Superior temporal gyrus (tissue), 1 donor: ENCODE measurements at regions not wholly inside any gene's neighbourhood (a gene's known extent, or its start where the extent isn't known, plus 50 kb on each side); places are given as distances from the start of the nearest gene placed in this dataset.
"Not testable (repeated sequence)": the region's sequence is repeated elsewhere in the genome, so short reads cannot be mapped to it uniquely, and the experiment has no call there.

ENCODE experiments used
- DNase-seq: peaks from one replicate; pipeline ENCODE4 v3.0.0-alpha.2; 2016; ENCODE audit errors: extremely low spot score

DNA sequence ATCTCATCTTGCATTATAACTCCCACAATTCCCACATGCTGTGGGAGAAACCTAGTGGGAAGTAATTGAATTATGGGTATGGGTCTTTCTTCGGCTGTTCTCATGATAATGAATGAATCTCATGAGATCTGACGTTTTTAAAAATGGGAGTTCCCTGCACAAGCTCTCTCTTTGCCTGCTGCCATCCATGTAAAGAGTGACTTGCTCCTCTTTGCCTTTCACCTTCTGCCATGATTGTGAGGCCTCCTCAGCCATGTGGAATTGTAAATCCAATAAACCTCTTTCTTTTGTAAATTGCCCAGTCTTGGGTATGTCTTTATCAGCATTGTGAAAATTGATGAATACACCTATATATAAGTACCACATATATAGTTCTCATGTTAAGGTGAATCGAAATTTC, 961.7 kb upstream of the COX7C start:
- no peak for DNase-seq

GRCh38 chr5:85657328-85657727, 960.4 kb upstream of the COX7C start:
- DNase-seq: not testable (repeated sequence)

DNA sequence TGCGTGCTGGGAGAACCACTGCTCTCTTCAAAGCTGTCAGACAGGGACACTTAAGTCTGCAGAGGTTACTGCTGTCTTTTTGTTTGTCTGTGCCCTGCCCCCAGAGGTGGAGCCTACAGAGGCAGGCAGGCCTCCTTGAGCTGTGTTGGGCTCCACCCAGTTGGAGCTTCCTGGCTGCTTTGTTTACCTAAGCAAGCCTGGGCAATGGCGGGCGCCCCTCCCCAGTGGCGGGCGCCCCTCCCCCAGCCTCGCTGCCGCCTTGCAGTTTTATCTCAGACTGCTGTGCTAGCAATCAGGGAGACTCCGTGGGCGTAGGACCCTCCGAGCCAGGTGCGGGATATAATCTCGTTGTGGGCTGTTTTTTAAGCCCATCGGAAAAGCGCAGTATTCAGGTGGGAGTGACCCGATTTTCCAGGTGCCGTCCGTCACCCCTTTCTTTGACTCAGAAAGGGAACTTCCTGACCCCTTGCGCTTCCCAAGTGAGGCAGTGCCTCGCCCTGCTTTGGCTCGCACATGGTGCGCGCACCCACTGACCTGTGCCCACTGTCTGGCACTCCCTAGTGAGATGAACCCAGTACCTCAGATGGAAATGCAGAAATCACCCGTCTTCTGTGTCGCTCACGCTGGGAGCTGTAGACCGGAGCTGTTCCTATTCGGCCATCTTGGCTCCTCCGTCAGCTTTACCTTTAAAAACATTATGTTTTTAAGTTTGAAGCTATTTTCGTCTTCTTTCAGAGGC, 954.6 kb upstream of the COX7C start:
- DNase-seq: not testable (repeated sequence)

- DNase-seq: no peak
Measured at GRCh38 chr5:85663708-85664031, 954.1 kb upstream of the COX7C start.

GRCh38 chr5:85670417-85670816, 947.3 kb upstream of the COX7C start:
- DNase-seq: no peak

- no peak for DNase-seq
Measured at GRCh38 chr5:85671223-85671970, 946.3 kb upstream of the COX7C start.

DNA sequence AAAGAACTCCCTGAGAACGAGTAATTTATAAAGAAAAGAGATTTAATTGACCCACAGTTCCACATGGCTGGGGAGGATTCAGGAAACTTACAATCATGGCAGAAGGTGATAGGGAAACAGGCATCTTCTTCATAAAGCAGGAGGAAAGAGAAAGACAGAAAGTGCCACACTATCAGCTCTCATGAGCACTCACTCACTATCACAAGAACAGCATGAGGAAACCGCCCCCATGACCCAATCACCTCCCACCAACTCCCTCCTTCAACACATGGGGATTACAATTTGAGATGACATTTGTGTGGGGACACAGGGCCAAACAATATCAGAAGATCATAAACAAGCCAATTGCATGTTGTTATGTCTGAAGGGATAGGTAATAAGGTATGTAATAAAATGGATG, 935.9 kb upstream of the COX7C start:
- no peak for DNase-seq

GRCh38 chr5:85684351-85684750, 933.4 kb upstream of the COX7C start:
- DNase-seq: no peak

- no peak for DNase-seq
Measured at GRCh38 chr5:85703296-85703695, 914.4 kb upstream of the COX7C start.

GRCh38 chr5:85709728-85710127, 908.0 kb upstream of the COX7C start:
- no peak for DNase-seq

DNA sequence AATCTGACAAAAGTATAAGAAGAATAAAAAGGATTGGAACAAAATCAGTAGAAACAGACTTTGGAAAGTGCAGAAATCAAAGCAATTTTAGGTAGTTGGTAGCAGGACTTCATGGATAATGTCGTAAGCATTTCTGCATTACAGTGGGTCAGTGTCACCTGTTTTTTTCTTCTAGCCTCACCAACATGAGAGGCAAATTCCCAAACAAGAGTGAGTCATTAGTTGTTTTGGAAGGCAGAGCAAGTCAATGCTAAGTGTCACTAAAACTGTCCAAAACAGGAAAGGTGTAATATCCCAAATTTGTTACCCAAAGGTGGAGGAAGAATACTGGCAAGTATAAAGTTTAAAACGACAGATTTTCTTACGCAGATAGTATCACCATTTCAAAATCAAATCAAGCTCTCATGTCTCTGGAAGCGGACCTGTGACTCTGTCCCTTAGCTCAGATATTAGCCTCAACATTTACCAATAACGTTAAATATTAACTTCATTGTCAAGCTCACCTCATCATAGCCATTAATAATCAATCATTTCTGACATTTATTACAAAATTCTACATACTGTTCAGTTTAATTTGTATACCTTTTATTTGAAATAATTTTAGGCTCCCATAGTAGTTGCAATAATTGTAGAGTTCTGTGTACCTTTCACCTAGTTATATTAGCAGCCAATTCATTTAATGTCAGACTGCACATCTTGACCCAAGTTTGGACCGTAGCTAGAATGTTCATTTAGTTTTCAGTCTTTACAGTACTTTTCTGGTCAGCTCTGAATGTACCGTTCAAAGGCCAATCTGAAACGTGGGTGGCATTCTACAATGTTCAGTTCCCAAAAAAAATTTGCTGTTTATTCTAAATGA, 901.2 kb upstream of the COX7C start:
- no peak for DNase-seq

DNA sequence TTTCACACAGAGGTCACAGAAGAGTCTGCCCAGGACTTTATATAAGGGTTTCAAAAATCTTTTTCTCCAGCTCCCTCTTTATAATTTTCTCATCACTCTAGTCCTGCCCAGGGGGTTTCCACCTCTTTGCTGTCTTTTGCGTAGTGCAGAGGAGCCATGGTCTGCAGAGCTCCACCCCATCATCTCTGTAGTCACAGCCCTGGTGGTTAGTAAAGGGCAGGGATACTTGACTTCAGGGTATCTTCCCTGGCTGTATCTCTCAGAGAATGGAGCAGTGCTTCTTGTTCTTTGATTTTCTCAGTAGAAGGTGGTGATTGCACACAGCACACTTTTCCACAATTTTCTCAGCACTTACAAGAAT, 900.6 kb upstream of the COX7C start:
- no peak for DNase-seq

DNA sequence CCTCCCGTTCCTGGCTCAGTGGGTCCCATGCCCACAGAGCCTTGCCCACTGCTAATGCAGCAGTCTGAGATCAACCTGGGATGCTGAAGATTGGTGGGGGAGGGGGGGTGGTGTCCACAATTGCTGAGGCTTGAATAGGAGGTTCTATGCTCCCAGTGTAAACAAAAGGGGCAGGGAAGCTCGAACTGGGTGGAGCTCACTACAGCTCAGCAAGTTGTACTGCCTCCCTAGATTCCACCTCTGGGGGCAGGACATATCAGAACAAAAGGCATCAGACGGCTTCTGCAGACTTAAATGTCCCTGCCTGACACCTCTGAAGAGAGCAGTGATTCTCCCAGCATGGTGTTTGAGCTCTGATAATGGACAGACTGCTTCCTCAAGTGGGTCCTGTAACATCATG, 885.6 kb upstream of the COX7C start:
- no peak for DNase-seq

GRCh38 chr5:85741972-85742371, 875.8 kb upstream of the COX7C start:
- DNase-seq: no peak

DNA sequence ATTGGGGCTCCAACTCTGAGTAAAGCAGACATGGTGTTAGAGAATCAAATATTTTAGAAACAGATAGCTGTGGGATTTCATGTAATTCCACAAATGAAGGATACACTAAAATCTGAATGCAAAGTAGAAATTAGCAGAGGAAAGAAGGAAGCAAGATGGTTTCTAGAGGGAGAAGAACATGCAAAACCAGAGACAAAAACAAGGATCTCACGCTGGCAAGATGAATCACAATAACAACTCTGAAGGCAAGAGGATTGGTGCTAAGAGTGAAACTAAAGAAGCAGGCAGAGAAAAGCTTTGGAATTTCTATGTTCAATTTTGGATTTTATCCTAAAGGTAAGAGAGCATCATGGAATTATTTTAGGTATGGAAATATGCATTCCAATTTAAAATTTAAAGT, 857.2 kb upstream of the COX7C start:
- no peak for DNase-seq

DNA sequence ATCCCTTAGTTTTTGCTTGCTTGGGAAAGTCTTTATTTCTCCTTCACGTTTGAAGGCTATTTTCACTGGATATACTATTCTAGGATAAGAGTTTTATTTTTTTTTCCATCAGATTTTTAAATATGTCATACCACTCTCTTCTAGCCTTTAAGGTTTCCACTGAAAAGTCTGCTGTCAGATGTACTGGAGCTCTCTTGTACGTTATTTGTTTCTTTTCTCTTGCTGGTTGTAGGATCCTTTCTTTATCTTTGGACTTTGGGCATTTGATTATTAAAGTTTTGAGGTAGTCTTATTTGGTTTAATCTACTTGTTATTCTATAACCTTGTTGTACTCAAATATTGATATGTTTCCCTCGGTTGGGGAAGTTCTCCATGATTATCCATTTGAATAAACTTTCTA, 848.4 kb upstream of the COX7C start:
- DNase-seq: no peak

DNA sequence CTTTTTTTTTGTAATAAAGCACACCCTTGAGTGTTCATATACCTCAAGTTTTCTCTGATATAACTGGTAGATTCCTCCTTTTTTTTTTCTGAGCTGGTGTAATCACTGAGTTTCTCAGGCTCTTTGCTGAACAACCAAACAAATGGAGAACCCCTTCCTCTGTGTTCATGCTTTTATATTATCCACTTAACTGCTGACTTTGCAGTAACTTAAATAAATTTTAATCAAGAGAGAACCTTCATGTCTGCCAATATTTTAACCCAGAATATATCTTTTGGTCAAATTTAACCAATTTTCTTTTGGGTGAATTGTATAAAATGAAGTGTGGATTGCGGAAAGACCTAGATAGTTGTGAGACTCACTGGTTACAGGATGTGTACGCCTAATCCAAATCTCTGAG, 833.0 kb upstream of the COX7C start:
- DNase-seq: no peak

DNA sequence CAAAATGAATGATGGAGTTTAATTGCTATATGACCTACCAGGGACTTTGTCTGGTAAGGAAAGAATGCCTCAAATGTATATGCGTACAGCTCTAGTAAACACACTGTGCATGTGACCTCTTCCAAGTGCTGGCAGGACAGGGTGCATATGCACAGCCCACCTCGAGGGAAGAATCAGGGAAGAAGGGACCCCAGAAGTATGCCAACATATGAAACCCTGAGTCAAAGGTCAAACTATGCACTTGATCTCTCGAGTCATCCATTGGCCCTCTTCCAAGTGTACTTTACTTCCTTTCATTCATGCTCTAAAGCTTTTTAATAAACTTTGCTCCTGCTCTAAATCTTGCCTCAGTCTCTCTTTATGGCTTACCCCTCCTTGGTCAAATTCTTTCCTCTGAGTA, 804.6 kb upstream of the COX7C start:
- no peak for DNase-seq

GRCh38 chr5:85814596-85814995, 803.1 kb upstream of the COX7C start:
- DNase-seq: no peak

DNA sequence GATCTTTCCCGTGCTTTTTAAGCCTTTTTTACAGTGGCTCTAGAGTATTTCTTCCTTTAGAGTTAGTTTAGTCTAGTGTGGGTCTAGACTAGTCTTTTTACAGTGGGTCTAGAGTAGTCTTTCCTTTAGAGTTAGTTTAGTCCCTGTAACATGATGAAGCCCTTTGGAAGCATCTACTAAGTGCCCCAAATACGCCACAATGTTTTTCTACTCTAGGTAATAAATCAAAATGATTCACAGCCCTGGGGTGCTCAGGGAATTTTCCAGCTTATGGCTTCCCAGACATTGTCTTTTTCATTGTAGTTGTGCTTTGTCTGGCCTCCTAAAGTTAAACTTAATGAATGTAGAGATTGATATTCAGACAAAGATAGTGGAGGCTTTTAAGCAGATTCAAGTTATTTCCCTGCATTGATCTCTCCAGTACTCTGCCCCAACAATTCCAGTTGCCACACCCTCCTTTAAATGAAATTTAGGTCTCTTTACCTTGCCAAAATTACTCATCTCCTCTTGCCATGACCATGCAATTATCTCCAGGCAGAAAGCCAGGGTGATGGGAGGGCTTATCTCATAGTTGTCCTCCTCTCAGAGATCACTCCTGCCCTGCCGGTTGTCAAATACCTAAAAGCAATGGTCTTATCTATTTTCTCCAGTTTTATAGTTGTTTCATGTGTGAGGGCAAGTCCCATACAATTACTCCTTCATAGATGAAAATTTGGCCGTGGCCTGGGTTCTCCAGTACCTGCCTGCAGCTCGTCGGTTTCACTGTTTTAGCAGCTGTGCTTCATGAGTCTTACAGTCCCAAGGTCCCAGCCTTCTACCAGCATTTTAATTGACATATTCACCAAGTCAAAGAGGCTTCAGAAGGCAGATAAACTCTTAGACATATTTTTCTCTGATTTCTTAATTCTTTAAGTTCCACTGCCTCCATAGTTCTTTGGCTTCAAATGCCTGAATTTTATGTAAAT, 794.0 kb upstream of the COX7C start:
- no peak for DNase-seq

DNA sequence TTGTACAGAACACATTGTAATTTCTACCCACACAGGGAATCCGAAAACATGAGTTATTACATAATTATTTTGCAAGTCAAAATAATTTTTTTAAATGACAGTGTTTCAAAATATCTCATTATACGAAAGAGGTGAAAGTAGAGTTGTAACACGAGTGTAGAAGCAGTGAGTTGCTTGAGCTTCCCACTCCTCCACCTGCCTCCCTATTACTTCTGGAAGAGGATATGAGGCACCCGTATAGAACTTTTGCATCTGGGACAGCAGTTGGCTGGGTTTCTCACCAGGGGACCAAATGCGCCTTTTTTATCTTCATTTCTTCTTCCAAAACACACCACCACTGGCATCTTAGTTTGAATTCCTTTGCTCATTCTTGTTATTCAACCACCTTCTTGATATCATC, 779.0 kb upstream of the COX7C start:
- DNase-seq: no peak

- no peak for DNase-seq
Measured at GRCh38 chr5:85841653-85842052, 776.1 kb upstream of the COX7C start.
